ENCODE measurements at regions not wholly inside any gene's neighbourhood (a gene's known extent, or its start where the extent isn't known, plus 50 kb on each side); places are given as distances from the start of the nearest gene placed in this dataset.
"Not testable (repeated sequence)": the region's sequence is repeated elsewhere in the genome, so short reads cannot be mapped to it uniquely, and the experiment has no call there.

DNA sequence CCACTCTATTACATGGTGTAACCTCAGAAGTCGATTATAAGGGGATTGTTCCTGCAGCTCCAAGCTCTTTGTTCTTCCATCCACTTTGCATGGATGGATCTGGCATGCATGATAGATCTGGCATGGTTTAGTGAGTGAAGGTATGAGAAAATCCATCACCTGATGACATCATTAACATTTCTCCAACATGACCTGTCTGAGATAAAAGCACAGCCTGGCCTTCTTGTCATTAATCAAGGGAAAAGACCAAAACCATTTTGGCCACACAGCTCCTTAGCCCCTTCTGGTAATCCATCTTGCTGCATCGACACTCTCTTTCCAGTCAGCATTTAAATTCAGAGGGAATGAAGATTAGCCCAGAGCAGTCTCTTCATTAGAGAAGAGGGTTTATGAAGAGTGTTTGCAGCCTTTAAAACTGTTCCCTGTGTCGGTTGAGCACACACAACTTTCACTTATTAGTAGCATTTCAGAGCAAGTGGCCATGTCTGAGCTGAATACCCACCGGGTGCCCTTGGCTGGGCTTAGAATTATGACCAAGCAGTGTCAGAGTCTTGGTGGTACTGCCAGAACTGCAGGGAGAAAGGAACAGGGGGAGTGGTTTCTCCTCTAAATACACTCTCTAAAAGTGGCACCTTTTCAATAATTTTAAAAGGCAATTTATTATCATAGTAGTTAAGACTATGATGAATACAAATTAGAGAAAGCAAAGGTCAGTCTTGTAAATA, 246.0 kb downstream of the HAPSTR1 start:
- Mint-ChIP-seq H3K27me3 (no peaks in the 10 kb centered on the region), H3K4me3 (no peak overlapping the region), H3K9me3 (no peaks in the 10 kb centered on the region), H3K36me3 (ENCODE audit: low read depth) (no peaks in the 10 kb centered on the region), H3K4me1 (no peaks in the 10 kb centered on the region), H3K27ac (no peak overlapping the region)
- intact Hi-C loops (cut with micrococcal nuclease), result no loop called here
- DNase-seq, result no peak

DNA sequence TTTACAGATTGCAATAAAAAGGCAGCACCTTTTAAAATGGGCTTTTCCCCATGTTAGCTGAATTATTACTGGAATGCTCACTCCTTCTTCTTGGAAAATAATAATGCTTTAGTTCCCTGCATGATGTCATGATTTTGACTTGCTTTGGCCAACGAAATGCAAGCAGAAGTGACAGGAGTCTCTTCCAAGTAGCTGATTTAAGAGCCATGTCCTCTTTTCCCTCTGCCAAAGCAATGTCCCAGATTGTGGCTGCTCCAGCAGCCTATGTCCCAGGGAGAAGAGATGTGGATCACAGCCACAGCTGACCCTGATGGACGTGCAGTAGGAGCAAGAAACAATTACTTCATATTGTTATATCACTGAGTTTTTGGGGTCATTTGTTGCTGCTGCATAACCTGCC, 246.6 kb downstream of the HAPSTR1 start:
- intact Hi-C loops (cut with micrococcal nuclease), result no loop called here
- Mint-ChIP-seq H3K4me3 (no peak overlapping the region), H3K4me1 (no peaks in the 10 kb centered on the region), H3K9me3 (no peaks in the 10 kb centered on the region), H3K27ac (no peak overlapping the region), H3K27me3 (no peaks in the 10 kb centered on the region), H3K36me3 (ENCODE audit: low read depth) (no peaks in the 10 kb centered on the region)
- DNase-seq, result no peak

DNA sequence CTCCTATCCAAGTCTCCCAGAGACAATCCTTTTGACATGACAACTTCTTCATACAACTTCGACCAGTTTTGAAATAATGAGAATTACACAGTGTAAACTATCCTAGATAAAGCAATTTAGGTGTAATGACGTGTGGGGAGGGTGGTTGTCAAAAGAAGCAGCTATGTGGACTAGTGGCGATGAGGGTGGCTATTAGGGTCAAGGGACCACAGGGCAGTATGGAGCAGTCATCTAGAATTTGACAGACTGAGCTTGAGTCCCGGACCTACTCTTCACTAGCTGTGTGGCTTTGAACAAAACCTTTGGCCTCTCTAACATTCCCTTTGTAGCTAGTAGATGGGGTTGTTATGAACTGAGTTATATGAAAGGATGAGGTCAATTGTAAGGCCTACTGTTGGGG, 247.1 kb downstream of the HAPSTR1 start:
- Mint-ChIP-seq H3K27me3 (no peaks in the 10 kb centered on the region), H3K27ac (no peak overlapping the region), H3K9me3 (no peaks in the 10 kb centered on the region), H3K4me3 (no peak overlapping the region), H3K36me3 (ENCODE audit: low read depth) (no peaks in the 10 kb centered on the region), H3K4me1 (no peaks in the 10 kb centered on the region)
- no peak for DNase-seq
- intact Hi-C loops (cut with micrococcal nuclease), result no loop called here

DNA sequence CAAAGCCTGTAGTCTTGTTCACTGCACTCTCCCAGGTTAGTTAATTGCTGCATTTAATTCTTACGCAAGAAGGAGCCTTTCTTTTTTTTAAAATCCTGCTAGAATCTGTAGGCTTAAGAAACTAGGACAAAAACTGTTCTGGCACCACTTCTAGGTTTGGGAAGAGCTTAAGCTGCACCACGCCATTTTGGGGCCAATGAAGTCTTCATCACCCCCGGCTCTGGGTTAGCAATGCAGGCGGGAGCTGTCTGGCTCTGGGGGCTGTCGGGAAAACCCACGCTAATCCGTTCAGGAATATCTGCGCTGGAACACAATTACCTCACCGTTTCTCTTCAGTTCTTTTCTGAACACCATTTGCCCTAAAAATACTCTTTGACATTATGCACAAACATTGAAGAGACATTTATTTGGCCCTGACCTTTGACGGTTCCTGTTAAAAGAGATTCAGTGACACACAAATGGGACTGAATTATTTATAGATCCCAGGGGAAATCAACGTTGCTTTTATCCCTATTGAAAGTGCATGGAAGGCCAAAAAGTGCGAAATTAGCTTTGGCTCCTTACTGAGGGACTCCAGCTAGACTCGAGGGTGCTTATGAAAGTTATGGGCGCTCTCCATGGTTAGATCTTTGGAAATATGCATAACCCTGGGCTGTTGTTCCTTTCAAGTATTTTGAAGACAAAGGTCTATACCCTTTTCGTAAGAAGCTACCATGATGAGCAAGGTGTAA, 249.2 kb downstream of the HAPSTR1 start:
- Mint-ChIP-seq H3K4me1 (no peaks in the 10 kb centered on the region), H3K36me3 (ENCODE audit: low read depth) (no peaks in the 10 kb centered on the region), H3K27me3 (no peaks in the 10 kb centered on the region), H3K9me3 (no peaks in the 10 kb centered on the region), H3K4me3 (no peak overlapping the region), H3K27ac (no peak overlapping the region)
- intact Hi-C loops (cut with micrococcal nuclease), result no loop called here
- DNase-seq, result no peak

DNA sequence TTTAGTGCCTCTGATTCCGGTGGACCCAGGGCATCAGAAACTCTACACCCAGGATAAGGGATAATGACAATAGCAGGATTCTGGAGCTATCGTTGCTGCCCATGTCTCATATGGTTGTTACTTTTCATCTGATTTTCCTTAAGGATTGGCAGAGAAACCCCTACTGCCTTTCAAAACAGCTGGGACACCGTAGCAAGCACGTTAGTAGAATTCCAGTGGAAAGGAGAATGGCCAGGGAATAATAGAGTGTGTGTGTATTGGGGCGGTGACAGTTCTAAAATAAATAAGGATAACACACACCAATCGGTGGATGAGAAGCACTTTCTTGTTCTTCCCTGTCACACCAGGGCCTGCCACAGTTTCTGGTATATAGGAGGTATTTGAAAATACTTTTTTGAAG, 251.8 kb downstream of the HAPSTR1 start:
- Mint-ChIP-seq H3K36me3 (ENCODE audit: low read depth) (no peaks in the 10 kb centered on the region), H3K4me3 (no peak overlapping the region)

DNA sequence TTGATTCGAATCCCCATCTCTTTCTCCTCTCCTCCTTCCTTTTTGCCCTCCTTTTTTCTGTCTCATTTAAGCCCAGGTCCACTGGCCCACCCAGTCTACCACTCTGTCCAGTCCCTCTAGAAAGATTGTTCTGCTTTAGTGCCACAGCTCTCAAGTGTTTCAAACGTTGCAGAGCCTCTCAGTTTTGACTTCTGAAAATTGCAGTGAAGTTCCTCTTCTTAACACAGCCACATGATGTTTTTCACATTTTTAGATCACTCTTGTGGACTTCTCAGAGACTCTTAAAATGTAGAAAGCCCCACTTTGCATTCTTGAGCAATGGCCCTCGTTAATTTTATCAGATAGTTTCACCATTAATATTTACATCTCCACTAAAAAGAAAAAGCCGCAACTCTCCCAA, 253.1 kb downstream of the HAPSTR1 start:
- Mint-ChIP-seq H3K4me1 (no peaks in the 10 kb centered on the region), H3K27me3 (no peaks in the 10 kb centered on the region), H3K9me3 (peaks cover 3% of the 10 kb centered on the region)

More for the DNA sequence above, 251.8 kb downstream of the HAPSTR1 start:
- DNase-seq, result no peak
- Mint-ChIP-seq H3K27me3 (no peaks in the 10 kb centered on the region), H3K9me3 (peaks cover 3% of the 10 kb centered on the region), H3K27ac (no peak overlapping the region), H3K4me1 (no peaks in the 10 kb centered on the region)
- intact Hi-C loops (cut with micrococcal nuclease), result no loop called here

DNA sequence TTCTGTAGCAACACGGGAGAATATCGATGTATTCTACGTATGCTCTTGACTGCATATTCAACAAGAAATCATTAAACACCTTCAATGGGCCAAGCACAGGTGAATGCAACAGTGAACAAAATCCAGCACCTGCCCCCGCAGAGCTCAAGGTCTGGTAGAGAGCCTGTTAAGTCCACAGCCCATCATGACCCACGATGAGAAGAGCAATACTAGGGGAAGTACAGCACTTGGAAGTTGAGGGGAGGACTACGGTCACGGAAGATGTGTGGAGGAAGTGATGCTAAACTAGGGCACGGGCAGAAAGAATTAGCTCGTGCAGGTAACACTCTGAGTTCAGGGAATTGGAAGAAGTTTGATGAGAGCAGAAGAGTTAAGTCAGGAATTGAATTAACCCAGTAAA, 253.6 kb downstream of the HAPSTR1 start:
- DNase-seq, result no peak
- Mint-ChIP-seq H3K27me3 (no peaks in the 10 kb centered on the region), H3K27ac (no peak overlapping the region), H3K36me3 (ENCODE audit: low read depth) (no peaks in the 10 kb centered on the region), H3K4me1 (no peaks in the 10 kb centered on the region), H3K9me3 (peaks cover 3% of the 10 kb centered on the region), H3K4me3 (no peak overlapping the region)
- intact Hi-C loops (cut with micrococcal nuclease), result no loop called here

More for the DNA sequence above, 253.1 kb downstream of the HAPSTR1 start:
- no peak for DNase-seq
- H3K4me3 Mint-ChIP-seq, result no peak overlapping the region
- intact Hi-C loops (cut with micrococcal nuclease), result no loop called here
- H3K27ac Mint-ChIP-seq, result no peak overlapping the region
- H3K36me3 Mint-ChIP-seq (ENCODE audit: low read depth), result no peaks in the 10 kb centered on the region

DNA sequence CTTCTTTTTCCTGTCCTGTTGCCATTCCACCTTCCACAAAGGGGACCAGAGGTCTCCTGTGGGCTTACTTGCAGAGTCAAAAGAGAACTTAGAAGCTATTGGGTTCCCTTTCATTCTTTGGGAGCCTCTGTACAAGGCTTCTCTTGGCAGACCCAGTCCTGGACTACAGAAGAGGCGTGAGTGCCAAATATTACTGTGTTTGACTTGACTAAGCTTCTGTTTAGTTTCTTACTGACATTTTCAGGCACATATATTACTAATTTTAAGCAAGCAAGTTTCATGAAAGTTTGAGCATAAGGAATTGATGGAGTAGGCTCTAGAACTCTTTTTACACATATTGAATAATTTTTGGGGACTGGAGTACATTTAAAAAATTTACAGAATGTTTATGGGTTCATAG, 254.4 kb downstream of the HAPSTR1 start:
- H3K36me3 Mint-ChIP-seq (ENCODE audit: low read depth), result no peaks in the 10 kb centered on the region

DNA sequence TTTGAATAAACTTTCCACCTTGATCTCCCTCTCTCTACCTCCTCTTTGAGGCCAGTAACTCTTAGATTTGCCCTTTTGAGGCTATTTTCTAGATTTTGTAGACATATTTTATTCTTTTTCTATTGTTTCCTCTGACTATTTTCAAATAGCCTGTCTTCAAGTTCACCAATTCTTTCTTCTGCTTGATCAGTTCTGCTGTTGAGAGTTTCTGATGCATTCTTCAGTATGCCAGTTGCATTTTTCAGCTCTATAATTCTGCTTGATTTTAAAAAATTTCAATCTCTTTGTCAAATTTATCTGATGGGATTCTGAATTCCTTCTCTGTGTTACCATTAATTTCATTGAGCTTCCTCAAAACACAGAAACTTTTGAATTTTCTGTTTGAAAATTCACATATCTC, 257.5 kb downstream of the HAPSTR1 start:
- Mint-ChIP-seq H3K4me1 (no peaks in the 10 kb centered on the region), H3K27ac (no peak overlapping the region), H3K4me3 (no peak overlapping the region), H3K9me3 (peaks cover 6% of the 10 kb centered on the region), H3K27me3 (no peaks in the 10 kb centered on the region), H3K36me3 (ENCODE audit: low read depth) (no peaks in the 10 kb centered on the region)
- intact Hi-C loops (cut with micrococcal nuclease), result no loop called here
- DNase-seq, result no peak

More for the DNA sequence above, 254.4 kb downstream of the HAPSTR1 start:
- no peak overlapping the region for H3K4me3 Mint-ChIP-seq
- DNase-seq, result no peak
- H3K4me1 Mint-ChIP-seq, result no peaks in the 10 kb centered on the region
- no peak overlapping the region for H3K27ac Mint-ChIP-seq
- H3K9me3 Mint-ChIP-seq, result peaks cover 3% of the 10 kb centered on the region
- intact Hi-C loops (cut with micrococcal nuclease), result no loop called here
- no peaks in the 10 kb centered on the region for H3K27me3 Mint-ChIP-seq

DNA sequence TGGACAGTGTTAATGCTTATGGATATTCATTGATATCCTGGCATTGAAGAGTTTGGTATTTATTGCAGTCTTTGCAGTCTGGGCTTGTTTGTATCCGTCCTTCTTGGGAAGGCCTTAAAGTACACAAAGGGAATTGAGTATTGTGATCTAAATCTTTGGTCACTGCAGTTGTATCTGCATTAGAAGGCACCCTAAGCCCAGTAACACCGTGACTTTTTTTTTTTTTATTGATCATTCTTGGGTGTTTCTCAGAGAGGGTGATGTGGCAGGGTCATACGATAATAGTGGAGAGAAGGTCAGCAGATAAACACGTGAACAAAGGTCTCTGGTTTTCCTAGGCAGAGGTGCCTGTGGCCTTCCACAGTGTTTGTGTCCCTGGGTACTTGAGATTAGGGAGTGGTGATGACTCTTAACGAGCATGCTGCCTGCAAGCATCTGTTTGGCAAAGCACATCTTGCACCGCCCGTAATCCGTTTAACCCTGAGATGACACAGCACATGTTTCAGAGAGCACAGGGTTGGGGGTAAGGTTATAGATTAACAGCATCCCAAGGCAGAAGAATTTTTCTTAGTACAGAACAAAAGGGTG, 258.0 kb downstream of the HAPSTR1 start:
- H3K4me3 Mint-ChIP-seq; DNase-seq; H3K27me3 Mint-ChIP-seq; H3K27ac Mint-ChIP-seq; H3K4me1 Mint-ChIP-seq; H3K36me3 Mint-ChIP-seq (ENCODE audit: low read depth); intact Hi-C loops (cut with micrococcal nuclease); H3K9me3 Mint-ChIP-seq: not testable (repeated sequence)

DNA sequence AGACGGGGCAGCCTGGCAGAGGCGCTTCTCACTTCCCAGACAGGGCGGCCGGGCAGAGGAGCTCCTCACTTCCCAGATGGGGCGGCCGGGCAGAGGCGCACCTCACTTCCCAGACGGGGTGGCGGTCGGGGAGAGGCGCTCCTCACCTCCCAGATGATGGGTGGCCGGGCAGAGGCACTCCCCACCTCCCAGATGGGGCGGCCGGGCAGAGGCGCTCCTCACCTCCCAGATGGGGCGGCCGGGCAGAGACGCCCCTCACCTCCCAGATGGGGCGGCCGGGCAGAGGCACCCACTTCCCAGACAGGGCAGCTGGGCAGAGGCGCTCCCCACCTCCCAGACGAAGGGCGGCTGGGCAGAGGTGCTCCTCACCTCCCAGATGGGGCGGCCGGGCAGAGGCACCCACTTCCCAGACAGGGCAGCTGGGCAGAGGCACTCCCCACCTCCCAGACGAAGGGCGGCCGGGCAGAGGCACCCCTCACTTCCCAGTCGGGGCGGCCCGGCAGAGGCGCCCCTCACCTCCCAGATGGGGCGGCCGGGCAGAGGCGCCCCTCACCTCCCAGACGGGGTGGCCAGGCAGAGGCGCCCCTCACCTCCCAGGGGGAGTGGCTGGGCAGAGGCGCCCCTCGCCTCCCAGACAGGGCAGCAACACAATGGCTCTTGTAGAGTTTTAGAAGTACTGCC, 258.8 kb downstream of the HAPSTR1 start:
- H3K9me3 Mint-ChIP-seq; H3K27ac Mint-ChIP-seq; H3K4me1 Mint-ChIP-seq; H3K4me3 Mint-ChIP-seq; intact Hi-C loops (cut with micrococcal nuclease); H3K27me3 Mint-ChIP-seq; DNase-seq; H3K36me3 Mint-ChIP-seq (ENCODE audit: low read depth): not testable (repeated sequence)

DNA sequence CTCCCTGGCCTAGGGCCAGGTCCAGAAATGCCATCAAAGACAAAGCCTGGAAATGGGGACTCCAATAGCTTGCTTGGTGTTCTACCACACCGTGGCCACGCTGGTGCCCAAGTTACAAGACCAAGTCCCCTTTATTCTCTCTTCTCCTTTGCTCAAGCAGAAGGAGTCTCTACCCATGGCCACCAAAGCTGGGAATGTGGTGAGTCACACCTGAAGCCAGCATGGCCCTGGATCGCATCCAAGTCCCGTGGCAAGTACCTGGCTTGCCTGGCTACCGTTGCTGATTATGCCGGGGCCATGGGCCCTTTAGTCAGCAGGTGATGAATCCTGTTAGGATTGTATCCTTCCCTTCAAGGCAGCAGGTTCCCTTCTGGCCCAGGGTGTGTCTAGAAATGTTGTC, 260.0 kb downstream of the HAPSTR1 start:
- intact Hi-C loops (cut with micrococcal nuclease), result no loop called here
- no peak for DNase-seq
- no peaks in the 10 kb centered on the region for H3K4me1 Mint-ChIP-seq
- no peaks in the 10 kb centered on the region for H3K36me3 Mint-ChIP-seq (ENCODE audit: low read depth)
- peaks cover 13% of the 10 kb centered on the region for H3K9me3 Mint-ChIP-seq
- H3K4me3 Mint-ChIP-seq, result no peak overlapping the region
- no peak overlapping the region for H3K27ac Mint-ChIP-seq
- no peaks in the 10 kb centered on the region for H3K27me3 Mint-ChIP-seq

DNA sequence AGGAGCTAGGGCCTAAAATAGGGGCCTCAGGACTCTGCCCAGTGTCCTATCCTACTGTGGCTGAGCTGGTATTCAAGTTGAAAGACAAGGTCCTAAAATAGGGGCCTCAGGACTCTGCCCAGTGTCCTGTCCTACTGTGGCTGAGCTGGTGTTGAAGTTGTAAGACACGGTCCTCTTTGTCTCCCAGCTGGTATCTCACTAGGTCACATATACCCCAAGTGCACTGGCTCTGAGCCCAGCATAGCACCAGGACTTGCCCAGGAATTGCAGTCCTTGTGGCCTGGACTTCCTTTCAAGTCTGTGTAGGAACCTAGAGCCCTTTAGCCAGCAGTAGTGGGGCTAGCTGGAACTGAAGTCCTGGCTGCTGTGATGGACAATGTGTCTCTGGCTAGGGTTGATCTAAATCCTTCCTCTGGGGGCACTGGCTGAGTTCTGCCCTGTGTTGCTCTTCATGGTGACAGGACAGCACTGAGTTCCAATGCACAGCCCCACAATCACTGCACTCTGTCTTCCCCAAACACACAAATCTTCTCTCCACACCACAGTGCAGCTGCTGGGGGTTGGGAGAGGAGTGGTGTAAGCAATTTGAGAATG, 260.5 kb downstream of the HAPSTR1 start:
- no peaks in the 10 kb centered on the region for H3K4me1 Mint-ChIP-seq
- no peak overlapping the region for H3K4me3 Mint-ChIP-seq
- H3K27ac Mint-ChIP-seq, result no peak overlapping the region
- no peak for DNase-seq
- H3K36me3 Mint-ChIP-seq (ENCODE audit: low read depth), result no peaks in the 10 kb centered on the region
- no peaks in the 10 kb centered on the region for H3K27me3 Mint-ChIP-seq
- H3K9me3 Mint-ChIP-seq, result peaks cover 13% of the 10 kb centered on the region
- intact Hi-C loops (cut with micrococcal nuclease), result no loop called here

DNA sequence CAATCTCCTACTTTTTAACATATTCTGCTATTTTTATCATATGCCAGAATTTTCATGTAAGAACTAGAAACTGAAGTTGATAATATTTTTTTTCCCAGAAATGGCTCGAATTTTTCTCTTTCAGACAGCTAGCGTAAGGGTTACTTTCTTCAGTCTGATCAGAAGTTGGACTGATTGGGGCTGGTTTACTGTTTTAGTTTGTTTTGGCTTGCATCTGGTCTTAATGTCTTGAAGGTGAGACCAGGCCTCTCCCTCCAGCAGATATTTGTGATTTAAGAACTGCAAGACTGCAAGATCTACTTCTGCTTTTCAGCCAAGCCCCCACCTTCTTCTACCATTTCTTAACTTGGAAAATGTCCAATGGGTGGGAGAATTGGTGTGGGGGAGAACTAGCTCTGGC, 266.4 kb downstream of the HAPSTR1 start:
- intact Hi-C loops (cut with micrococcal nuclease), result no loop called here
- H3K27ac Mint-ChIP-seq, result no peak overlapping the region
- no peaks in the 10 kb centered on the region for H3K27me3 Mint-ChIP-seq
- peaks cover 13% of the 10 kb centered on the region for H3K9me3 Mint-ChIP-seq
- H3K4me3 Mint-ChIP-seq, result no peak overlapping the region
- no peaks in the 10 kb centered on the region for H3K4me1 Mint-ChIP-seq
- DNase-seq, result no peak
- no peaks in the 10 kb centered on the region for H3K36me3 Mint-ChIP-seq (ENCODE audit: low read depth)
